ENCODE measurements at regions not wholly inside any gene's neighbourhood (a gene's known extent, or its start where the extent isn't known, plus 50 kb on each side); places are given as distances from the start of the nearest gene placed in this dataset.
A peak's percentile ranks its signal among the peaks of the same experiment; 100 is the strongest.
"Not testable (repeated sequence)": the region's sequence is repeated elsewhere in the genome, so short reads cannot be mapped to it uniquely, and the experiment has no call there.

DNA sequence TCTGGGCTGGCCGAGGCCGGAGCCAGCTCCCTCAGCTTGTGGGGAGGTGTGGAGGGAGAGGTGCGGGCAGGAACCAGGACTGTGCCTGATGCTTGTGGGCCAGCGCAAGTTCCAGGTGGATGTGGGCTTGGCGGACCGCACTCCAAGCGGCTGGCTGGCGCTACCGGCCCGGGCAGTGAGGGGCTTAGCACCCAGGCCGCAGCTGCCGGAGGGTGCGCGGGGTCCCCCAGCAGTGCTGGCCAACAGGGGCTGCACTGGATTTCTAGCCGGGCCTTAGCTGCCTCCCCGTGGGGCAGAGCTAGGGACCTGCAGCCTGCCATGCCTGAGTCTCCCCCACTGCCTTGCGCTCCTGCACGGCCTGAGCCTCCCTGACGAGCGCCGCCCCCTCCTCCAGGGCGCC lies 242.8 kb downstream of the CCSER2 start:
- no peak for DNase-seq (ENCODE audit: low spot score)

DNA sequence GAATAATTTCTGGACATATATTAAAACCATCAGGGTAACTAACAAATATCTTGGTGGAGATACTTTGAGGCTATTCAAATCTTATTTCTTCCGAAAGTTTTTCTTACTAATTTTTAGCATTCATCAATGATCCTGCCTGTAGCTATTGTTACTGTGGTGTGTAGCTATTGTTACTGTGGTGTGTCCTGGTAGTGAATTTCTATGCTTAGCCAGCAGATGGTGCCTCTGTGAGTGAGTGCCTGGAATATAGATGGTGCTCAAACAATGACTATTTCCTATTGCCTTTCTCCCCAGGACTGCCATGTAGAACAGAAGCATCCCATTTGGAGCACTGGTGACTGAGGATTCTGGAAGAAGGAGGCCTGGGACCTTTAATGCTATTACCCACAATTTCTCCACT lies 245.7 kb downstream of the CCSER2 start:
- DNase-seq (ENCODE audit: low spot score): peak; percentile 7

DNA sequence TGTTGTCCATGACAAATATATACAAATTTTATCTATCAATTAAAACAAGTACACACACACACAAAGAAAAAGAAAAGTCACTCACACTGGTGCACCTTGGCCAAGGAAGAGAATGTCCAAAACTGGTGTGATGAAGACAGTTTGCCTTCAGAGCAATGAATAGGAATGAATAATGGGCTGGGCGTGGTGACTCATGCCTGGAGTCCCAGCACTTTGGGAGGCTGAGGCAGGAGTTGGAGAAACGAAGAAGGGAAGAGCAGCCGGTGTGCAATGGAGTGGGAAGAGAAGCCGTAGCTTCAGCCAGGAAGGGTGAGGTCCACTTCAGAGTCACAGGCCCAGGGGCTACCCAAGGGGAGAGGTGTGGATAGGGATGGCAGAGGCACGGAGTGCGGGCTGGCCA lies 253.6 kb downstream of the CCSER2 start:
- no peak for DNase-seq (ENCODE audit: low spot score)

DNA sequence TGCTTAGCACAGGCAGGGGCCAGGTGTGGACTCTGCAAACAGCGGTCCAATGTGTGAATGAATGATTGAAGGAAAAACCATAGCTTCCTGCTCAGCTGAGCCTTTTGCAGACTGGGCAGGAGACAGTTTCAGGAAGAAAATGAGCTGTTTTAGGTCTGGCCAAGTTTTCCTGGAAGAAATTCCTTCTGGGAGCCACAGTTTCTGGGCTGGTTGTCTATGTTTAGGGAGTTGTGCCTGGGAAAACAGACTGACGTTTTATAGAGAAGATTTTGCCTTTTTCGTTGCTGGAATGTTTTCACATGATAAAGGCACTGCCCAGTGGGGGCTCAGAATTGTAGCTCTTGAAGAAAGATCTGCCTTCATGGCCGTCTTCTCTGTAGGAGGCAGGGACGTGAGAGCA lies 255.1 kb downstream of the CCSER2 start:
- no peak for DNase-seq (ENCODE audit: low spot score)

DNA sequence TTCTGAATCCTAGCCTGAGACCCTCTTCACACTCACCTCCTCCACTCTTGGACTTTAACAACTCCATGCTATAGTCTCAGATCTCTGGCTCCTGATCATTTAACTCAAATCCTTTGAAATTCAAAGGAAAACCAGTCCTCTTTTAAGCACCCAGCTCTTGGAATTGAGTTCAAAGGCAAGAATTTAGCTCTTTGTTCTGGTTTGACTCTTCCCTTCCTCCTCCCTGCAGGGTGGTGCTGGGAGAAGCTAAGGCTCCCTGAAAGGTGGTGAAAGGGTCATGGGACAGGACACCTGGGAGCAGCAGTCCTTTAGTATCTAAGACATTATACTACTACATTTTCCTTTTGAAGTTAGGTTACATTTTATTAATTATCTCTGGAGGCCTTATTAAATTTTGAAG lies 259.4 kb downstream of the CCSER2 start:
- no peak for DNase-seq (ENCODE audit: low spot score)

DNA sequence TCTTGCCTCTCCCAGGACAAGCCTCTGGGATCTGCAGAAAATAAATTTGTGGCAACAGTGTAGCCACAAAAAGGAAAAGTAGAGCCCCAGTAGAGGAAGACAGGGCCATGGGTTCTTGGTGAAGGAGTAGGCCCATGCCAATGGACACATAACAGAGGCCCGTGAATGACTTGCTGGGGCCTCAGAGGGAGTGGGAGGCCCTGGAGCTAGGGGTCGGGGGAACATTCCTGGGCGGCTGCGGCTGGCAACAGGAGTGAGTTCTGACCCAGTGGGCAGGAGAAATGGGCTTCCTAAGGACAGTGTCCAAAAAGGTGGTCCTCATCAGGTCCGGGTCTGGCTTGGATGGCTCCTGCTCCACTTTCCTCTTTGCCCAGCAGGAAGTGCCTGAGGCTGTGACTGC lies 260.0 kb downstream of the CCSER2 start:
- DNase-seq (ENCODE audit: low spot score): no peak

DNA sequence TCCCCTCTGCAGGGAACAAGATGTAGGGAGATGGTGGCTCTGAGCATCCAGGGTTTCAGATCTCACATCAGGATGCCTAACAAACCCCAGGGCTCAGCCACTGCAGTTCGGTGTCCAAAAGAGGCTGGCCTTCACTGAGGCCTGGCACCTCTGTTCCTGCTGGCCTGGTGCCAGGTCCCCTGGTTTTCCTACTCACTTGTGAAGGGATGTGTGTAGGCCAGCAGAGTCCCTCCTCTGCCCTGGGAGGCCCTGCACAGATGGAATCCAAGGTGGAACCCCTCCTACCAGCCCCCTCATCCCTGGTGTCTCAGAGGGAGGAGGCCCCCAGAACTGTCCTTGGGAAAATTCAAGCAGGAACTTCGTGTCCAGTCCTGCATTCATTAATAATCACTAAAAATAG lies 260.6 kb downstream of the CCSER2 start:
- no peak for DNase-seq (ENCODE audit: low spot score)

DNA sequence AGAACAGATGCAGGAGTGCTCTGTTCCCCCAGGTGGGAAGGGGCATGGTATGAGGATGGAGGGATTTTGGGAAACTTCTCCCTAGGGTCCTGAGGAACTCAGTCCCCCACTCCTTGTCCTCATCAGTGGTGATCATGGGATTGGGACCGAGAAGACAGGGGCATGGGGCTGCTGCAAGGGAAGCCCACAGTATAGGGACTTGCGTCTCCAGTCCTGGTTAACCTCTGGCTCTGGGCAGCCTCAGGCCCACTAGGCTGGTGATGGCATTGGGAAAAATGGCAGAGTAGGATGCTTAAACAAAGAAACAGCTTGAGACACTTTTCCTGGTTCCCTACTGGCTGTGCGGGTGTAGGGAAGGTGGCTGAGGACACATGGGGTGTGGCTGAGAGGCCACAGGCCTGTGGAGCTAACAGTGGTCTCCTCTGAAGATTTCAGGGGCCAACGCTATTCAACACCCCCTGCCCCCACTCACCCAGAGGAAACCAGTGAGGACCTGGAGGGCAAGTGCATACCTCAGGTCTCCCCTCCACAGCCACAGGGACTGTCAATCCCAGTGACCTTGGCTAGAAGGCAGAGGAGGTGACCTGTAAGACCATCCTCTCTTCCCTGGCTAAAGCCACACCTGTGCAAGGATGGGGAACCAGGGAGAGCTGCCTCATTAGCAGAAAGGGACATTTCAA lies 261.3 kb downstream of the CCSER2 start:
- DNase-seq (ENCODE audit: low spot score): no peak

DNA sequence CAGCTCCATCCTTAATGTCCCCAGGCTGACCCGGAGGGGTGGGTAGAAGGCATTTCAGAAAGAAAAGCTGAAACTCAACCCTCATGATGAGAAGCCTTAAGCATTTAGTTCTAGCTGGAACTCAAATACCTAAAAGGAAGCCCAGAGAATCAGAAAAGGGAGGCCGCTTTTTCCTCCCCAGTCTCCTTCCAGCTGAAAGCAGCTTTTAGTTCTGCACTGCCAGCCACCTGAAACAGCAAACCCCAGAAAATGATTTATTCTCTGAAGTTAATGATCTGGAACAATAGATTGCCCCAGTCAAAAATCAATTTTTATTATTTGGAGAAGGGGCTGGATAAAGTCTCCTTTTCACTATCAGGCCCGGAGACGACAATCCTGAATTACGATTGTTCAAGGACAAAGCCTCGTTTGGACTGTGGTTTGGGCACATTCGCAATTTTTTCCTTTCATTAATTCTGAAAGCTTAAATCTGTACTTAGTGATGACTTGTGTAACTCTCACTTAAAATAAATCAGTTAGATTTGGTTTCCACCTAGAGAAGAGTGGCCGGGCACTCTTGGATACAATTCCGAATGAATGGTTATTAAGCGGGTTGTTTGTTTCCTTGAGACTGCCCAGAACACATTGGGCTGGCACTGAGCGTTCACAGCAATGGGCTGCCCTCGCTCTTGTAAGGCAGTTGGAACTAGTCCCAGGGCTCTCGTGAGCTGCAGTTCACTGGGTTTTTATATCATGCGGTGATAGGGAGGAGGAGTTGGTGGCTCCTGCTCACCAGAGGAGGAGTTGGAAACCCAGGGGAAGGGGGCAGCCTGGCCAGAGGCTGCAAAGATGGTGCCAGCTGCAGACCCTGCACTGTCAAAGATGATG lies 262.2 kb downstream of the CCSER2 start:
- peak; percentile 16 for DNase-seq (ENCODE audit: low spot score)

DNA sequence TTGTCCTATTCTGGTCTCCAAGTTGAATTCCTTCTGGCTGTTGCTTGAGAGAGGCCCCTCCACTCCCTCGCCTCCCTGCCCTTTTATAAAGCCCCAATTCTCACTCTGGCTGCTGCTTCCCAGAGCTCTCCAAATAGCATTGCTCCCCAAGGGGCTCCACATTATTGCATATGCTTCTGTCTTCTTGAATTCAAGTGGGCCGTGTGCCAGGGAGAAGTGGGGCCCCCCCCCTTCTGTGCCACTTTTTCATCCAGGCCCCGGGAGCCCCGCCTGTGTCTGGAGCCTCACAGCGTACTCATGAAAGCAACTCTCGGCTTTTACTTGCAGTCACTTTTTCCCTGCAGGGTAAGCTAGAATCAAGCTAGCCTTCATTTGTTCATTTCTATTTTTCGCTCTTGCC lies 265.1 kb downstream of the CCSER2 start:
- DNase-seq (ENCODE audit: low spot score): no peak

DNA sequence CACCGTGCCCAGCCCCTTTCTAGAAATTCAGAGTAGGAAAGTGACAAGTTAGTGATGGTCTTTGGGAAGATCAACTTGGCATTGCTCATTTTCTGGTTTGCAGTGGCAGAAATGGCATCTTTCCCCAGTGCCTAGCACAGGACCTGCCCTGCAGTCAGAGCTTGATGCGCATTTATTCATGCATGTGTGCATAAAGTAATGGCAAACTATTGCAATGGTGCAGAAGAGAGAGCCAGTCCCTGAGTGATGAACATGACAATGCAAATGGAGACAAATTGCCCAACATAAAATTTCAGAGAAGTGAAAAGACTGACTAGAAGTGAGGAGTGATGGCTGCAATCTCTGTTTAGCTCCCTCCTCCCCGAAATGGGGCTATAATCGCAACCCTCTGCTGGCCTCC lies 268.2 kb downstream of the CCSER2 start:
- no peak for DNase-seq (ENCODE audit: low spot score)

DNA sequence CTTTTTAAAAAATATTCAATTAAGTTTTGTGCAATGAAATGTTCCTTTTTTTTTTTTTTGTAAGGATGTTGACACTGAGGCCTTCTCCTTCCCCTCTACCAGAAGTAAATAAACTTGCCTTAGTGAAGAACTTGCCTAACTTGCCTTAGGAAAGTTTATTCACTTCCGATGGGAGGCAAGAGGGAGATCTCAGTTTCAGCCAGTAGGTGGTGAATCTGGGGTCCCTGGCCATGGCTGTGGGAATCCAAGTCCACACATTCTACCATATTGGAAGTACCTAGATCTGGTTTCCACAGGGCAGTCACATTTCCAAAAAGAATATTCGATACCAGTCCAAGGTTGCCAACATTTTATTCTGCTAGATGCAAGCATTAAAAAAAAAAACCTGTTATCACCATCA lies 270.9 kb downstream of the CCSER2 start:
- no peak for DNase-seq (ENCODE audit: low spot score)

DNA sequence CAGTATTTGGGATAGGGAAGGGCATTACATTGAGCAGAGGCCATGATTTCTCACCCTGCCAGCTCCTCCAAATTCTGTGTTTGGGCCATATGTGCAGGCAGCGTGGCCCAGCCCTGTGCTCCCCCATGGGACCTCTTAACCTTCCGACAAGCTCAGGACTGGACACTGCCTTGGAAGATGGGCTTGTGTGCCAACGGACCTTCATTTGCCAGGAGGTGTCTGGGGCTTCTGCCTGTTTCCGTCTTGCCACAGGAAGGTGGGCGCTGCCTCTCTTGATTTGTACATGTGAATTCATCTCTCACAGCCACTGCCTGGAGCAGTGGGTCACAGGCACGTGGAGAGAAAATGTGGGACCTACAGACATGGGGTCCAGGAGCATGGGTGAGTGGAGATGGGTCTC lies 272.6 kb downstream of the CCSER2 start:
- DNase-seq (ENCODE audit: low spot score): no peak

DNA sequence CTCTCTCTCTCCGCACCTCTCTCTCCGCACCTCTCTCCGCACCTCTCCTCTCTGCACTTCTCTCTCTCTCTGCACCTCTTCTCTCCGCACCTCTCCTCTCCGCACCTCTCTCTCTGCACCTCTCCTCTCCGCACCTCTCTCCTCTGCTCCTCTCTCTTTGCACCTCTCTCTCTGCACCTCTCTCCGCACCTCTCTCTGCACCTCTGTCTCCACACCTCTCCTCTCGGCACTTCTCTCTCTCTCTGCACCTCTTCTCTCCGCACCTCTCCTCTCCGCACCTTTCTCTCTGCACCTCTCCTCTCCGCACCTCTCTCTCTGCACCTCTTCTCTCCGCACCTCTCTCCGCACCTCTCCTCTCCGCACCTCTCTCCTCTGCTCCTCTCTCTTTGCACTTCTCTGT lies 274.2 kb downstream of the CCSER2 start:
- not testable (repeated sequence) for DNase-seq (ENCODE audit: low spot score)

DNA sequence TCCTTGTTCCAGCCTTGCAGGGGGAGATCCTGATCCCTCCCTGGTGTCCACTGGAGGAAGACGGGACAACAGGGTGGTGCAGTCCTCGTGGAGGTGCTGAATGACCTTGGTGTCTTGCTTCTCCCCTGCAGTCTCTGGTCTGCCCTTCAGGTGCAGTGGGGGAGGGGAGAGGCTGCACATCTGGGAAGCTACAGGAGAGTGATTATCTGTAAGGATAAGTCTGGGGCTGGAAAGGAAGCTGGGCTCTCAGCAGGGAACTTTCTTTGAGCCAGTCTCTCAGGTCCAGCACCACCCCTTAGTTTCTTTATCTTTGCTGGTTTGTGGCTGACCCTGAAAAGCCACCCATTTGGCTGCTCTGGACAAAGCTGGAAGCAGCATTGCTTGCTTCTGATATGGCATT lies 275.6 kb downstream of the CCSER2 start:
- no peak for DNase-seq (ENCODE audit: low spot score)

DNA sequence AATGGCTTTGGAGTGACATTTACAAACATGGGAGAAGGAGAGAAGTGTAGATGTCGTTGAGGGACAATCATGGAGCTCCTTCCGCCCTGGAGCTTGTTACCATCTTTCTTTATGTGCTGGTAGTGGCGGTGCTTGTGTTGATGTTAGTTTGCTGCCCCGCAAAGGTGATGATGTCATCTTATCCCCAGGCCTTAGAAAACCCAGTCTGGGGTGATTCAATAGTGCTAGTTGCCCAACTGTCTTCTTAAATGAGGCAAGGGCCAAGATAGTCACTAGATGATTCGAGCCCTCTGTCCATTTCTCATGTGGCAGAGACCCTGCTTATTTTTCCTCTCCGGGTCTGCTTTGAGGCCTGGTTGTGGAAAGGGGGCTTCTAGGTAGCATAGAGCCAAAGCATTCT lies 277.4 kb downstream of the CCSER2 start:
- DNase-seq (ENCODE audit: low spot score): no peak

DNA sequence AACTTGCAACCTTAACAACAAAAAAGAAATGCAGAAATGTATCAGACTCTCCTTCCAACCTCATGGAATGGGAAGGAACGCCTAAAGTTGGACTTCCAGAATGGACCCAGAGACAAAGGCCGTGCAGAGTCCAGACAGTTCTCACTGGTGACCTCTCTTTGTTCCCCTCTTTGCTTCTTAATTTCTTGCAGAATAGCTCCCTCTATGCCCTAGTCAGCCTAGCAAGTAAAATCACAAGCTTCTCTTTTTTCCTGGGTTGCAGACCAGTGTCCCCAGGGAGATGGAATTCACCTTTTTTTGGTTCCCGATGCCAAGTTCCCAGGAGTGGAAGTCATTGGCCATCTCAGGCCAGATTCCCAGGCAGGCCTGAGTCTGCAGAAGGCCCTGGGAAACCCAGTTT lies 278.0 kb downstream of the CCSER2 start:
- no peak for DNase-seq (ENCODE audit: low spot score)

DNA sequence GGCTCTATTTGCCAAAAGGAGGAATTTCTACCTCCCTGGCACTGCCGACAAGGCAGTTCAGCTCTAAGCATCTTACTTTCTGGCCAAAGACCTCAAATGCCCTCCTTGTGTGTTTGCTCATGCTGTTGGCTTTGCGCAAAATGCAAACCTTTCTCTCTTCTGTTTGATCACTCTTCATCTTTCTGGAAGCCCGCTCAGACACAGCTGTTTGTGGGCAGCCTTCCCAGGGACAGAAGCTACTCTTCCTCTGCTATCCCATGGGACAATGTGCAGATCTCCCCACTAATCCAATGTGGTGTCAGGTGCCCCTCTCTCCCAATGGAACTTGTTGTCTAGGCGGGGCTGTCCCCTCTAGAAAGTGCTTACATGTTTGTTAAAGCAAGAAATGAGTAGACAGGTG lies 278.7 kb downstream of the CCSER2 start:
- DNase-seq (ENCODE audit: low spot score): no peak

DNA sequence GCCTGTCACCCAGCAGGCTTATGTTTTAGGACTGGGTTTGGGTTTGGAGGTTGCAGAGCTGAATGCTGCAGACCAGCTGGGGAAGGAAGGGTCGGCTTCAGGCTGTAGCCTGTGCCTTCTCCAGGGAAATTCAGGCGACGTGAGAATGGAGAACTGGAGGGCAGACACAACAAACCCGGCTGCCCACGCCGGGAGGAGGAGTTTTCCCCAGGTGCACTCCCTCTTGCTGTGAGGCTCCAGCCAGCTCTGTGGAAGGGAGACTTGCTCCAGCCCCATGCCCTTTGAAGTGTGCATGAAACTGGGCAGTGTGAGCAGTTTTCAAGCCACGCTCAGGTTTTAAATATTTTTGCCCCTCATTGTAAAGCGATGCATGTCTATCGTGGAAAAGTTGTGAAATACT lies 279.1 kb downstream of the CCSER2 start:
- DNase-seq (ENCODE audit: low spot score): no peak

DNA sequence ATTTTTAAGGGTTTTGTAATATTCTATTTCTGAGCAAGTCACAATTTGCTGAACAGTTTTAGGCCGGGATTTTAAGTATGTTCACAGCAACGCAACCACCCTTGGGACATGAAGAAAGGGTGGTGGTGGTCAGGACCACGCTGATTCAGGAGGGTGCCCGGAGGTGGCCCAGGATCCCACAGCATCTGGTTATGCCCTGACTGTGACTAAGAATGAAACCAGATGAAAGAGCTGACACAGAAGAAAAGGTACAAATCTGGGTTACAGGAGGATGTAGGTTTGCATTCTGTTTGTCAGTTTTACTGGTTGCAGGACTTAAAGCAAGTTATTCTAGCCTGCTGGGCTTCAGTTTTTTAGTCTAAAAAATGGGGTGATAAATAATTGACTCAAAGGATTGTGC lies 279.7 kb downstream of the CCSER2 start:
- no peak for DNase-seq (ENCODE audit: low spot score)

DNA sequence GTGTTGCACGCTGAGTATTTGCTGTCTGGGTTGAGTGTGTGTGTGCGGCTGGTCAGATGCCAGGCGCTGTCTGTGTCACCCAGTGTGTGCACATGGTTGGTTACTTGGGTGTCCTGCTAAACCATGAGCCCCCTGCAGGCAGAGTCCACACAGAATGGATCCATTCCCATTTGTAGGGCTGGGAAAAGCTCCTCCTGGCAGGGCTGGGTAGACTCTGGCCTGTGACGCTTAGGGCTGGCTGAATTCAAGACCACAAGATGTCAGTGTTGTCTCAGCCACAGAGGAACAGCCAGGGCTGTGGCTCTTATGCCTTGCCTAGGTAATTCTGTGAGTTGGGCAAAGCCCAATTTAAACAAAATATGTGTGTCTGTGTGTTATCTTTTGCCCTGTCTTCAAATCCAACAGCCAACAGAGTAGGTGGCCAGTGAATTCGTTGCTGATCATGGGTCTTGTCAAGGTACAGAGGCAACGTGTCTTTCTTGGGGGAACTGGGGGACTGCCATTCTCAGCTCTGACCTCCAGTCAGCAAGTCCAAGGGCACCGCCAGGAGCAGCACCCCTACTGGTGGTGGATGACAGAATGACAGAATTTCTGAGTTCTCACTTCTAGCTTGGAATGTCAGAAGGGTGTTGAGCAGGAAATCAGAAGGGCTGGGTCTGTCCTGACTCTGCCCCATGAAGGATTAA lies 285.1 kb downstream of the CCSER2 start:
- peak; percentile 32 for DNase-seq (ENCODE audit: low spot score)

DNA sequence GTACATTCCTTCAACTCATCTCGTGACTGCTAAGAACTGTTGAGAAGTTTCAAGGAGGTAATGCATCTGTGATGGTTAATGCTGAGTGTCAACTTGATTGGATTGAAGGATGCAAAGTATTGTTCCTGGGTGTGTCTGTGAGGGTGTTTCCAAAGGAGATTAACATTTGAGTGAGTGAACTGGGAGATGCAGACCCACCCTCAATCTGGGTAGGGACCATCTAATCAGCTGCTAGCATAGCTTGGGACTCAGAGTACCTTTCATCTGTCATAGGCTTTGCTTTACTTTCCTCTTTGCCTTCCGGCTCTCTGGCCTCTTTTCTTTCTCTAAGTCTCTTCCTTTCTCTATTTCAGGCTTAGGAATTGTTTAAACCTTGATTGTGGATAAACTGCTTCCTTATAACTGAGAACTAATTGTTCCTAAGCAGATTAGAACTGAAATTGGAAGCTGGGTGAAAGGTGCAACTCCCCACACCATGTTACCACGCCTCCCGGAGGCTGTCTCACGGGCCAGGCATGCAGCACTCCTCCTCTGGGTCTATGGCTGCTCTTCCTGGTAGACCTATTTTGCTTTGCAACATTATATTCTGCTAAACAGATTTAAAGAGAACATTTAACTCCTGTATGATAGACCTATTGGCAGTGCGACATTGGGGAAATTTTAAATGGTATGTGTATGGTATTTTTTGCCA lies 298.2 kb downstream of the CCSER2 start:
- no peak for DNase-seq (ENCODE audit: low spot score)

DNA sequence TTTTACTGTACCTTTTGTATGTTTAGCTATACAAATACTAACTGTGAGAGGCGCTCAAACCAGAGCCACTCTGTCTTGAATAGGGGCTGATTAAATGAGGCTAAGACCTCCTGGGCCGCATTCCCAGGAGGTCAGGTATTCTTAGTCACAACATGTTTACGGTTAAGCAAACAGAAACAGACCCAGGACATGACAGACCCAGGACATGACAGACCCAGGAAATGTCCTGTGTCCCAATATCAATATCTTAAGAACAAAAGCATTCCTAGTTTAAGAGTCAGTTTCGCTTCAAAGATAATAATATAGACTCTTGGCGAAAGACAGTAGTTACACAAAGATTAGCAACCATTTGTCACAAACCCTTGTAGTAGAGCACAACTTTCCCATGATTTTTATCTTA lies 304.5 kb downstream of the CCSER2 start:
- peak; percentile 50 for DNase-seq (ENCODE audit: low spot score)
